Large intestine (tissue), 3 donors: ENCODE measurements at regions not wholly inside any gene's neighbourhood (a gene's known extent, or its start where the extent isn't known, plus 50 kb on each side); places are given as distances from the start of the nearest gene placed in this dataset.
"Not testable (repeated sequence)": the region's sequence is repeated elsewhere in the genome, so short reads cannot be mapped to it uniquely, and the experiment has no call there.

ENCODE experiments used
- DNase-seq, 2 donors: peaks; one replicate each; pipeline versions ENCODE4 v3.0.0 to v3.0.0-alpha.2; 2013
- H3K27ac ChIP-seq: one replicate; pipeline ENCODE4 v1.5.1; 2013; ENCODE audit warnings: low read length
- H3K27me3 ChIP-seq: 2 replicates; pipeline ENCODE4 v1.6.1; 2013; ENCODE audit warnings: low read length; ENCODE audit not compliant: control insufficient read depth, insufficient read depth
- H3K36me3 ChIP-seq: 2 replicates; pipeline ENCODE4 v1.6.1; 2013; ENCODE audit warnings: low read length; ENCODE audit not compliant: control insufficient read depth, insufficient read depth
- H3K4me1 ChIP-seq: one replicate; pipeline ENCODE4 v1.6.1; 2013; ENCODE audit warnings: low read length; ENCODE audit not compliant: control insufficient read depth, insufficient read depth
- H3K4me3 ChIP-seq: one replicate; pipeline ENCODE4 v1.5.1; 2013; ENCODE audit warnings: low read length
- H3K9me3 ChIP-seq: one replicate; pipeline ENCODE4 v1.6.1; 2013; ENCODE audit warnings: mild to moderate bottlenecking, low read depth, low read length, moderate library complexity; ENCODE audit not compliant: control insufficient read depth
- WGBS: methylation state at CpG from one replicate; pipeline ENCODE4 v1.1.5; 2013; ENCODE audit warnings: low lambda C conversion rate; ENCODE audit not compliant: insufficient coverage; 5-methylcytosine and 5-hydroxymethylcytosine counted together

DNA sequence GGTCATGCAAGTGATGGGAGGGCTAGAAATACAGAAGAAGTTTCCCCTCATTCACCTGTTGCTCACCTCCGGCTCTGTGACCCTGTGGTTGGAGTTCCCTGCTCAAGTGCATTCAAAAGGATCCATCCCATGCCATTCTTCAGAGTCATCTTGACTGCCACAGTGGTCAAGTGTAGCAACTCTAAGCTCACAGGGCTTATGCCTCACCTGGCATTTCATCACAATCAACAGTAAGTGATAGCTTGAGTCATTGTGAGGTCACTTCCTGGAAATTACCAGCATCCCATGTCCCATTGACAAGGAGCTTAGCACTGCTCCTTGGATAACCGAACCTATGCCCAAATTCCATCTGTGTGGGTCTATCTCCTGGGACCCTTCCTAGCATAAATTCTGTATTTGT is 55.6 kb downstream of the OR4C45 start:
- Histone ChIP-seq H3K36me3 (no peaks in the 10 kb centered on the region), H3K4me1 (no peaks in the 10 kb centered on the region), H3K27ac (no peak overlapping the region), H3K9me3 (no peaks in the 10 kb centered on the region), H3K27me3 (no peaks in the 10 kb centered on the region), H3K4me3 (no peak overlapping the region)
- DNase-seq: no peak
- no CpG with 5 or more reads among the region's 2 CpGs for WGBS

DNA sequence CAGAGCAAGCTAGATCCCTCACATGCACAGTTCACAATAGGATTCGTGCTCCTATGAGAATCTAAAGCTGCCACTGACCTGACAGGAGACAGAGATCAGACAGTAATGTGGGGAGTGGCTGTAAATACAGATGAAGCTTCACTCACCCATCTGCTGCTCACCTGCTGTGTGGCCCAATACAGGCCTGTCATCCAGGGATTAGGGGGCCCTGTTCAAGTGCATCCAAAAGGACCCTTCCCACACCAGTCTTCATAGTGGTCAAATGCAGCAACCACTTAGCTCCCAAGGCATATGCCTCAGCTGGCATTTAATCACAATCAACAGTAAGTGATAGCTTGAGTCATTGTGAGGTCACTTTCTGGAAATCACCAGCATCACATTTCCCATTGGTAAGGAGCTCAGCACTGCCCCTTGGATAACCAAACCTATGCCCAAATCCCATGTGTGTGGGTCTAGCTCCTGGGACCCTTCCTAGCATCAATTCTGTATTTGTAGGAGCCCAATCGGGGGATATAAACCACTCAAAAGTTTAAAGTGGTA is 65.6 kb downstream of the OR4C45 start:
- peaks cover 11% of the 10 kb centered on the region for H3K9me3 ChIP-seq
- no peaks in the 10 kb centered on the region for H3K4me1 ChIP-seq
- WGBS: no CpG with 5 or more reads among the region's 2 CpGs
- H3K27ac ChIP-seq: no peak overlapping the region
- H3K27me3 ChIP-seq: no peaks in the 10 kb centered on the region
- DNase-seq: no peak
- H3K36me3 ChIP-seq: no peaks in the 10 kb centered on the region
- no peak overlapping the region for H3K4me3 ChIP-seq

DNA sequence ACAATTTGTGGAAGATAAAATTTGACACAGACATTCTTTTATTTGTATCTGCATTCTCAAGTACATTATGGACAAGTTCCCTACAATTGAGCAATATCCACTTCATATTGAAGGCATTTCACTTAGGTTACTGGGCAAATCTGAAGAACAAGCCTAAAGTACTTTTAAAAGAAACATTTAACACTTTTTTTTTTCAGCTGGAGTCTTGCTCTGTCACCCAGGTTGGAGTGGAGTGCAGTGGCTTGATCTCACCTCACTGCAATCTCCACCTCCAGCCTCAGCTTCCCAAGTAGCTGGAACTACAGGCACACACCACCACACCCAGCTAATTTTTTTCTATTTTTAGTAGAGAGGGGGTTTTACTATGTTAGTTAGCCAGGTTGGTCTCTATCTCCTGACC is 70.2 kb downstream of the OR4C45 start:
- Histone ChIP-seq H3K4me3 (no peak overlapping the region), H3K27ac (no peak overlapping the region), H3K27me3 (no peaks in the 10 kb centered on the region), H3K36me3 (no peaks in the 10 kb centered on the region), H3K9me3 (peaks cover 9% of the 10 kb centered on the region), H3K4me1 (no peaks in the 10 kb centered on the region)
- DNase-seq: no peak

DNA sequence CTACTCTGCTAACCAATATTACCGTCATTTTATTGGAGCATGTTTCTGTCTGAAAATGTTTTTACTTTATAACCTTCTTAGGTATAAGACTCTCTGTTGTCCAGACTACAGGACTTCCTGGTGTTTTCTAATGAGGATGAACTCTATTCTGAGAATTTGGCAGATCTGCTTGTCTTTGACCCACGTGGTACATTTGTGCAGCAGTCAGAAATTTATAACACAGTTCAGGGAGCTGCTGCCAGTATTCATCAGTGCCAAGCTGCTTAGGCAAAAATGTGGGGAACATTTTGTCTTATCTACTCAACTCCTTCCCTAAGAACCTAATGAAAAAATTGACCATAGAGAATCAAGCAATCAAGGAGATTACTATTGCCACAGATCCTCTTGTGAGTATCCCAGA is 108.0 kb downstream of the OR4C45 start:
- H3K9me3 ChIP-seq, DNase-seq, H3K4me1 ChIP-seq, H3K27me3 ChIP-seq, H3K36me3 ChIP-seq, H3K4me3 ChIP-seq, H3K27ac ChIP-seq: not testable (repeated sequence)
- no CpG with 5 or more reads among the region's 2 CpGs for WGBS

DNA sequence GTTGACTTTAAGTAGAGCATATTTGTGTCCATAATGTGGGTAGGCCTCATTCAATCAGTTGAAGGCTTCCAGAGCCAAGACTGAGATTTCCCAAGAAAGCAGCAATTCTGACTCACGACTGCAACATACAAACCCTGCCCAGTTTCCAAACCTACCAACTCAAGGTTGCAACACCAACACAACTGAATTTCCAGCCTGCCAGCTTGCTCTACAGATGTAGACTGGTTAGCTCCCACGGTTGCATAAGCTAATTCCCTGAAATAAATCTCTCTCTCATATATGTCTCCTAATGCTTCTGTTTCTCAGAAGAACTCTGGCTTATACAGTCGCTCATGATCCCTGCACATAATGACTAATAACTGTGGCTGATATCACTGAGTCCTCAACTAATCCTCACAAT is 113.6 kb downstream of the OR4C45 start:
- not testable (repeated sequence) for H3K27me3 ChIP-seq, H3K36me3 ChIP-seq, H3K27ac ChIP-seq, H3K4me3 ChIP-seq, H3K4me1 ChIP-seq, DNase-seq, H3K9me3 ChIP-seq
- no CpG with 5 or more reads among the region's 3 CpGs for WGBS

DNA sequence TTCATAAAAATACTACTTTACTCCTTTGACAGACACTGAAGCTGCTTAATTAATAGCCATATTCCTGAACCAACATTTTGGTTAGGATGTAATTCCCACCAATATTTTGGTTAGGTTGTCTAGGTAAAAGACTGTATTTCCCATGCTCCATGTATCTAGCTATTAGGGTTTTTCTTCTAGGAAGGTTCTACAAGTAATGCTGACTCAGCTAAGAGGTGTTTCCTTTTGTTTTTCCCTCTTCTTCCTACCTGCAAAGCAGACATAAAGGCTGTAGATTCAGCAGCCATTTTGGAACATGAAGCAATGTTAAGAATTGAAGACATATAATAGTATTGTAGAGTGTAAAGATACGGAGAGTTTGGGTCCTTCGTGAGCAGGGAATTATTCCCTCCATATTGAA is 115.3 kb downstream of the OR4C45 start:
- DNase-seq, H3K36me3 ChIP-seq, H3K4me1 ChIP-seq, H3K4me3 ChIP-seq, H3K9me3 ChIP-seq, H3K27ac ChIP-seq, H3K27me3 ChIP-seq: not testable (repeated sequence)
- WGBS: no CpG with 5 or more reads among the region's 2 CpGs

DNA sequence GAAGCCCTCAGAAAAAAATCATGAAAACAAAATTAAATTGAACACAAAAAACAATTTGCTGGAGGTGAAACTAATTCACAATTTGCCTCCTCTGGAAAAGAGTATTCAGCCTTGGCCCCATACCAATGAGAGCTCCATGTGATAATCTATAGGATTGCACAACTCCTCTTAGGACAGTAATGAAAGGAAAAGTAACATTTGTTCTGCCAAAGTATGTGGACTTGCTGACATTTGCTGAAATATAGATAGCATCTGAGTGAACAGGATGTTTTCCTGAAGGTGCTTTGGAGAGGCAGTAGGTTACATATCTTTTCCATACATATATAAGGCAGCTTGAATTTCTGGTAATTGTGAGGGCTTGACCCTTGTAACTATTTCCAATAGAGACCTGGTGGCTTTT is 122.8 kb downstream of the OR4C45 start:
- no peaks in the 10 kb centered on the region for H3K27me3 ChIP-seq
- DNase-seq: no peak
- no peak overlapping the region for H3K4me3 ChIP-seq
- no peak overlapping the region for H3K27ac ChIP-seq
- no peaks in the 10 kb centered on the region for H3K4me1 ChIP-seq
- no peaks in the 10 kb centered on the region for H3K9me3 ChIP-seq
- no peaks in the 10 kb centered on the region for H3K36me3 ChIP-seq

DNA sequence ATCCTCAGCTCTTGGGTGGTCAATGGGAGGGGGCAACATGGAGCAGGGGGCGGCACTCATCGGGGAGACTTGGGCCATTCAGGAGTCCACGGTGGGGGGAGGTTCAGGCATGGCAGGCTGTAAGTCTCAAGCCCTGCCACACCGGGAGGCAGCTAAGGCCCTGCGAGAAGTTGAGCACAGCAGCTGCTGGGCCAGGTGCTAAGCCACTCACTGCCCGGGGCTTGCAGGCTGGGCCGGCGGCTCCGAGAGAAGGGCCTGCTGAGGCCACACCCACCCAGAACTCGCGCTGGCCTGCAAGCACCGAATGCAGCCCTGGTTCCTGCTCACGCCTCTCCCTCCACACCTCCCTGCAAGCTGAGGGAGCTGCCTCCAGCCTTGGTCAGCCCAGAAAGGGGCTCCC is 131.4 kb downstream of the OR4C45 start:
- WGBS: no CpG with 5 or more reads among the region's 13 CpGs
- no peak for DNase-seq
- Histone ChIP-seq H3K27ac (no peak overlapping the region), H3K27me3 (no peaks in the 10 kb centered on the region), H3K9me3 (peaks cover 6% of the 10 kb centered on the region), H3K4me3 (no peak overlapping the region), H3K4me1 (no peaks in the 10 kb centered on the region), H3K36me3 (no peaks in the 10 kb centered on the region)

DNA sequence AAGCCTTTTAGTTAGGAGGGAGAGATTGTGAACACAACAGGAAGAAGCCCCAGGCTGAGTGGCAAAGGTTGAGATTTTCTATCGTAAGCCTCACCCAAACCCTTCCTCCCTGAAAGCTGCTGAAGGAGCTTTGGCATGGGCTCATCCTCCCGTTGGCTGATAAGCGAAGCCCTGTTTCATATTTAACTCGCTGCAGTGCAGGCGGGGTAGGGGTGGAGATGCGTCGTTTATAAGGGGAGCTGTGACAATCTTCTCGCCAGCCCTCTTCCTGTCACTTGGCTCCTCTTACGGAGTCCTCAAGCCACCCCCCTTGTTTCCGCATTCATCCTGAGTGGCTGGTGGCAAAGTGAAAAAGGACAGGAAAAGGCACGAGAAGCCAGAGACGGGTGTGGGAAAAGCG is 137.0 kb downstream of the OR4C45 start:
- Histone ChIP-seq H3K4me1 (no peaks in the 10 kb centered on the region), H3K36me3 (no peaks in the 10 kb centered on the region), H3K9me3 (peaks cover 9% of the 10 kb centered on the region), H3K27ac (no peak overlapping the region), H3K4me3 (no peak overlapping the region), H3K27me3 (no peaks in the 10 kb centered on the region)
- no CpG with 5 or more reads among the region's 13 CpGs for WGBS
- DNase-seq: no peak

DNA sequence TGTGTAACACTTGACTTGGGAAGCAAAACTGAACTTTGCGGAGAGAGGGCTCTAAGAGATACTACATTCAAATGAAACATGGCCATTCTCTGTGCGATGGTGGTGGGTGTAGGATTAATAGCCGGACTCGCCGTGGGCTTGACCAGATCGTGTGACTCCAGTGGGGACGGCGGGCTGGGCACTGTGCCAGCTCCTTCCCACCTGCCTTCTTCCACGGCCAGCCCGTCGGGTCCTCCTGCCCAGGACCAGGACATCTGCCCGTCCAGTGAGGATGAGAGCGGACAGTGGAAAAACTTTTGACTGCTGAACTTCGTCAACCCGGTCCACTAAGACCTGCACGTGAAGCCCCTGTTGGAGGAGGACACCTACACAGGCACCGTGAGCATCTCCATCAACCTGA is 137.4 kb downstream of the OR4C45 start:
- no CpG with 5 or more reads among the region's 17 CpGs for whole genome bisulfite sequencing
- Histone ChIP-seq H3K9me3 (peaks cover 9% of the 10 kb centered on the region), H3K4me1 (no peaks in the 10 kb centered on the region), H3K27ac (no peak overlapping the region), H3K4me3 (no peak overlapping the region), H3K27me3 (no peaks in the 10 kb centered on the region), H3K36me3 (no peaks in the 10 kb centered on the region)
- DNase-seq: no peak

DNA sequence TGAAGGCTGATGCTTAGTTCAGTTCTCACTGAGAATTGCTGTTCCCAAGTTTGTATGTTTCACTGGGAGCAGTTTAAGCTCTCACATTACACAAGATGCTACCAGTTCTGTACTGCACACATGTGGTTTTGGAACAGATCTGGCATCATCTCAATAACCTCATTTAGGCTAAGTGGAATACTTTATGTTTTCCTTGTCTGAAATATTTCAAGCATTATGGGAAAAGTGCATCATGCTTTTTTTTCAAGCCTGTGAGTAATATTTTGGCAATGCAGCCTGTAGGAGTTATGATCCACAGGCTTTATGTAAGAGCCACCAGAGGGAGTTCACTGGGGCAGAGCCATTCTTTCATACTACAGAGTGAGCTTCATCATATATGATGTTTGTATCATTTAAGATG is 141.5 kb downstream of the OR4C45 start:
- Histone ChIP-seq H3K4me3 (no peak overlapping the region), H3K4me1 (no peaks in the 10 kb centered on the region), H3K9me3 (peaks cover 12% of the 10 kb centered on the region), H3K27ac (no peak overlapping the region), H3K36me3 (no peaks in the 10 kb centered on the region), H3K27me3 (no peaks in the 10 kb centered on the region)
- DNase-seq: no peak
